HG02970 (cell line): ENCODE measurements at regions not wholly inside any gene's neighbourhood (a gene's known extent, or its start where the extent isn't known, plus 50 kb on each side); places are given as distances from the start of the nearest gene placed in this dataset.
"Not testable (repeated sequence)": the region's sequence is repeated elsewhere in the genome, so short reads cannot be mapped to it uniquely, and the experiment has no call there.

Source experiments
- ATAC-seq: cut with Tn5 transposase; IDR thresholded peaks from one replicate; pipeline ENCODE4 v1.9.1; 2021; ENCODE audit warnings: mild to moderate bottlenecking, moderate library complexity, moderate number of reproducible peaks; ENCODE audit not compliant: unreplicated experiment, low FRiP score

DNA sequence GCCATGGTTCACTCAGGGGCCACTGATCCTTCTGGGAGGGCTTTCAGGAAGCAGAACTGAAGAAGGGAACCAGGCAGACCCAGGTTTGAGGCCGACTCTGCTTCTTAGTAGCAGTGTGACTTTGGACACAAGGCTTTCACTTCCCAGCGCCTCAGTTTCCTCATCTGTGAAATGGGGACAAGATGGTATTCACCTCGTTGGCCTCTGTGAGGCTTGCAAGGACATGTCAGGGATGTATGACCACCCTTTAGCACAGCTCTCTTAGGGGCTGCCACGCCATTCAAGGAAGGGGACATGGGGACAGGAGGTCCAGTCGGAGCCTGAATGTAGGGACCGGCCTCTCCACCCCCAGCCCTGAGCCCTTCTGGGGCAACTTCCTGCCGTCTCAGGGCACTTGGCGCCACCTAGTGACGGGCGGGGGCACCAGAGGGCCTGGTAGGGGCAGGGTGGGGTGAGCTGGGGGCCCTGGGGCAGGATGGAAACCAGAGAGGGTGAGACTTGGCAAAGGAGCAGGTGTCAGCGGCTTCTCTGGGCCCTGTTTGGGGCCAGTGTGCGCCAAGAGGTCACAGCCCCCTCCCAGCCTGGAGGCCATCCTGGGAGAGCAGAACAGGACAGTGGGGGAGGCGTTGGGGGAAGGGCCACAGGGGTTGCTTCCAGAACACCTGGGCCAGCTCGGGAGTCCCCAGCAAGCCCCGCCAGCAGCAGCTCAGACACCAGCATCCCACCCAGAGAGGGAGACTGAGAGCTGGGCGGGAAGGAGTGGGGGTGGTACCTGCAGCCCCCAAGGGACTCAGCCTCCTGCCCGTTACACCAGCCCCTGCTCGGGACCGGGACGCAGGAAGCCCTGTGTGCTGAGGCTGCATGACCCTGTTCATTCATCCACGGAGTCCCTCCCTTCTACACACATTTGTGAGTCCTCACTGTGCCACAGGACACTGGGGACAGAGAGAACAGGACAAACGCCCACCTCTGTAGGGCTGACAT lies 102.5 kb upstream of the TARDBP start:
- no peak for ATAC-seq

DNA sequence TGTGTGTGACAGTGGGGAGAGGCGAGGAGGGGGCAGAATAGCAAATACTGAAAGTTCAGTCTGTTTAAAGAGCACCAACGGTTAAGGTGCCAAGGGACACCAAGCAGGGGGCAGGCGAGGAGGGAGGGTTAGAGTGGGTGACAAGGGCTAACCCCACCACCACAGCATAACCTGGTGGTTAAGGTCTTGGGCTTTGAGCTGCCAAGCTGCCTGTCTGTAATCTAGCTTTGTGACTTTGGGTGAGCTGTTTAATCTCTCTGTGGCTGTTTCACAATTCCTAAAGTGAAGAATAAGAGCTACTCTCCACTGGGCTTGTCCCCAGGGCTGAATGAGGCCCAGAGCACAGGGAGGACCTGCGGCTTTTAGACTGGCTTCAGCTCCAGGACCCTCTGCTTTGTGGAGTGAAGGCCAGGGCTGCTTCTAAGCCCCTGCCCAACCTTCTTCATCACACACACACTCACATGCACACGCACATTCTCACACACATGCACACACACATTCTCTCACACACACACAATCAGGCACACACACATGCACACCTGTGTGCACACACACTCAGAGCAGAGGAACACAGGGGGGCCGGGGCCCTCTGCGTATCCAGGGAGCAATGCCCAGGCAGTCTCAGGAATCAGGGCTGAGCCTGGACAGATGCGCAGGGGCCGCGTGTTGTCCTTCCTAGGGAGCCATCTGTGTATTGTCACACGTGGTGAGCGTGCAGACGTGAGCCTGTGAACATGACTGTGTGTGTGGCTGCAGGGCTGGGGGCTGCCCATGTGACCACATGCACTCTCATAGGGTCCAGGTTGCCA lies 101.6 kb upstream of the TARDBP start:
- no peak for ATAC-seq

DNA sequence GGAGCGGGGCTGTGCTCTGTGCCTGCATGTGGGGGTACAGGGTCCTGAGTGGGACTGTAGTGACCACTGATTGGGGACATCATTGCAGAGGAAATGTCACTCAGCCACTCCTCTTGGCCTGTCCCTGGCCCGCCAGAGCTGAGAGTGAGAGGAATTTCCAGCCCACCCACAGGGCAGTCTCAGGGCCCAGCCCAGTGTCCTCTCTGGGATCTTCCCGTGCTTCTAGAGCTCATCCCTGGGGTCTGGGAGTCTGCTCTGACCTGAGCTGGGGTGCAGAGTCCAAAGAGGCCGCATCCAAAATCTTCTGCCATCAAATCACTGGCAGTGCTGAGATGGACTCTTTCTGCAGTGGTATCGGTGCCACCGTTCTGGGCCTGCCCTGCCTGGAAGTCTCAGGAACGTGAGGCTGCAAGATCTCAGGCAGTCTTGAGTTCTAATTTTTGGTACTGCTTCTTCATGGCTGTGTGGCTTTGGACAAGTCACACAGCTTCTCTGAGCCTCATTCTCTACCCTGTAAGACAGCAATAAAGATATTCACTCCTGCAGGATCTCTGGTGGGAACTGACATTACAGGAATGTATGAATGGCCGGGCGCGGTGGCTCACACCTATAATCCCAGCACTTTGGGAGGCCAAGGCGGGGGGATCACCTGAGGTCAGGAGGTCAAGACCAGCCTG lies 100.8 kb upstream of the TARDBP start:
- ATAC-seq: no peak

DNA sequence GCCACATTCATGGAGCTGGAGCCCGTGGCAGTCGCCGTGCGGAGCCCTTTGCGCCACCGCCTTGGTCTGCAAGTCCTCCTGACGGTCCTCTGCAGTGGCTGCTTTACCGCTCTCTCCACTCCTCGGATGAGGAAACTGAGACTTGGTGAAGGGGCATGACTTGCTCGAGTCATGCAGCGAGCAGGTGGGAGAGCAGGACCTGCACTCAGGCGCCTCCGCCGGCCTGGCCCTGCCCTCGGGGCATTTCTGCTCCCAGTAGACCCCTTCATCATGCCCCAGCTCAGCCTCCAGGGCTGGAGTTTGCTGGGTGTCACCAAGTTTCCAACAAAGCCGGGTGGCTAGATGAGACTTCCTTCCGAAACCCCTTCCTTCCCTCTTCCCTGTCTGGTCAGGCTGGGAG lies 100.0 kb upstream of the TARDBP start:
- ATAC-seq: no peak

DNA sequence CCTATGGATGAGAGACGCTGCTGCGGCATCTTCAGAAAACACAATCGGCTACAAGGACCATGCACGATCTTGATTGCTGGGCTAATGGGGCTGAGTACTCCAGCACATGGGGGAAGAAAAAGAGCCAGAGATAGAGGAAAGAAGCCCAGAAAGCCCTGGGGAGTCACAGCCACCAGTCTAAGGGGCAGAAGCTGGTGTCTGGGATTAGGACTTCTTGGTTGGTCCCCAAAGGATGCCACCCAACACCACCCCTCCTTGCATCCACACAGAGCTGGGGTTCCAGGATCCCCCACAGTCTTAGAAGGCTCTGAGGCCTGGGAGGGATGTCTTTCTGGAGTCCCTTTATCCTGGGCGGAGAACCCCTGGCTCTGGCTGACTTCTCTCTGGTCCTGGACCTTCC lies 98.4 kb upstream of the TARDBP start:
- ATAC-seq: no peak

DNA sequence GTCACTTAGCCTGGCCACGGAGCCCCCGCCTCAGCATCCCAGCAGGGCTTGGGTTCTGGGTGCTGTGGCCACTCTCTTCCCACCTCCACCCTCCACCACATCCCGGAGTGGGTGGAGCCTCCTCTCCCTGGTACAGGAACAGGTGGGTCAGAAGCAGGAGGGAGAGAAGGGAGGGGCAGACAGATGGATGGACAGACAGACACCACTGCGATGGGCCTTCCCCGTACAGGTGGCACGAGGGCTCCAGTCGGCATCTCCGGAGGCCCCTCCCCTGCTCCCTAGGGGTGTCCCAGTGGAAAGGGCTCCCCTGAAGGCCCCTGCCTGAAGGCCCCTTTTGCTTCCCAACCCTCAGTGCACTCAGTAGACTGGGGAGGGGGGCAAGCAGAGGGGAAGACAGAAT lies 96.9 kb upstream of the TARDBP start:
- no peak for ATAC-seq

DNA sequence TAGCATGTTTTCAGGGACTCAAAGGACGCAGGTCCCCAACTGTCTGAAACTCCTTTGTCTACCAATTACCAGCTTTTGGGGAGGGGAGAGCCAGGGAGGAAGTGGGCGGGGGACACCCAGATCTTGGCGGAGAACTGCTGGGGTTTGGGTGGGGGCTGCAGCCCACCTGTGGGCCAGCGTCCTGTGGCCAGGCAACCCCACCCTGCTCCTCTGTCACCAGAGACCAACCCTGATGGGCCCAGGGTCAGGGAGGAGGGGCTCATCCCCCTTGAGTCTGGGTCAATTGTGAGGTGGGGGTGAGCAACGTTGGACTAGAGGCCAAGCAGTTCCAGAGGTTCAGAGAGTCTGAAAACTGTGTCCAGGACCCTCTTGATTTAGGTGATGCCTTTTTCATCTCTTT lies 96.1 kb upstream of the TARDBP start:
- no peak for ATAC-seq

DNA sequence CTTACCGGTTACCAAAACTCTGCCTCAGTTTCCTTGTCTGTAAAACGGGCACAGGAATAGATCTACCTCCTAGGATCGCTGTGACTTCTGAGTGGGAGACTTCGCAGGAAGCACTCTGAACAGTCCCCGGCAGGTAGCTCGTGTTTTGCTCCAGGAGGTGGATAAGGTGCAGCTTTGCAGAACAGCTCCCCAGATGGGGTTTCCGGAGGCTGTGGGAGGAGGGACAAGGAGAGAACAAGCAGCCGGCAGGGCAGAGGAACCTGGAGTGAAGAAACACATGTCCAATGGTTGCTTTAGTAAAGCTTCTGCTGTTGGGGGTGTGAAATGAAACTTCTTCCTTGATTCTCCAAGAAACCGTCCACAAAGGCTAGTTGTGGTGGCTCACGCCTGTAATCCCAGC lies 95.5 kb upstream of the TARDBP start:
- no peak for ATAC-seq

DNA sequence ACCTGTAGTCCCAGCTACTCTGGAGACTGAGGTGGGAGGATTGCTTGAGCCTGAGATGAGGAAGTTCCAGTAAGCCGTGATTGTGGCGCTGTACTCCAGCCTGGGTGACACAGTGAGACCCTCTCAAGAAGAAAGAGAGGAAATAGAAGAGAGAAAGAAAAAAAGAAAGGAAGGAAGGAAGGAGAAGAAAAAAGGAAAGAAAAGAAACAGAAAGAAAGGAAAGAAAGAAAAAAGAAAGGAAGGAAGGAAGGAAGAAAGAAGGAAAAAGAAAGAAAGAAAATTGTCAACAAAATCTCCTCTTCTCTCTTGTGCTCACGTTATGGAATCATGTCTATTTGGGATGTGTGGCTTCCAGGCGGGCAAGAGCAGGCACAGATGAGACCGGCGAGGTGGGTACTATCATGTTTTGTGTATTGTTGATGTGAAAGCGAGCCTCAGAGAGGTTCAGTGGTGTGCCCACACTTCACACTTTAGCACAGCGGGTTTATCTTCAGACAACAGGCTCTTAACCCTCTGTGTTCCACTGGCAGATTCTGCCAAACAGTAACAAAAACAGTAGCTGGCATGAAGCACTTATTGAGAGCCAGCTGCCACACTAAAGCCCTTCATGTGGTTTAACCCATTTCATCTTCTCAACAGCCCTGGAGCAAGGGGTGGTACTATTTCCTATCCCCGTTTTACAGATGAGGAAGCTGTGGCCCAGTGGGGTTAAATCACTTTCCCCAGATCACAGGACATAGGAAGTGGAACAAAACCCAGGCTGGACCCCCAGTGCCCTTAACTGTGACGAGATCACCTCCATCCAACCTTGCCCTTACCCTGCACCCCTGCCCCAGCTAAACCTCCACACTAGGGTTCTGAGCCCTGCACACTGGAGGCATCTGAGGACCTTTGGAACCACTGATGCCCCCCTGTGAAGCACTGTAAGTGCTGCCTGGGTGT lies 94.7 kb upstream of the TARDBP start:
- no peak for ATAC-seq

DNA sequence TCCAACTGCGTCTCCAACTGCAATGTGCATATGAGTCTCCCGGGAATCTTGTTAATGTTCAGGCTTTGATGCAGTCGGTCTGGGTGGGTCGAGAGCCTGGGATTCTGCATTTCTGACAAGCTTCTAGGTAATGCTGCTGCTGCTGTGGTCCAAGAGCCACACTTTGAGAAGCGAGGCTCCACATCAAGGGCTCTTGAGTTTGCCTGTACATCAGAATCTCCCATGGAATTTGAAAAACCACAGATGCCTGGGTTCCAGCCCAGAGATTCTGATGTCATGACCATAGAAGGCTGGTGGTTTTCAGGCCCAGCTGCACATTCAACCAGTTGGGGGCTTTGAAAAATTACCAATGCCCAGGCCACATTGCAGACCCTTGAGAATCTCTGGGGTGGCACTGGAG lies 93.9 kb upstream of the TARDBP start:
- no peak for ATAC-seq

DNA sequence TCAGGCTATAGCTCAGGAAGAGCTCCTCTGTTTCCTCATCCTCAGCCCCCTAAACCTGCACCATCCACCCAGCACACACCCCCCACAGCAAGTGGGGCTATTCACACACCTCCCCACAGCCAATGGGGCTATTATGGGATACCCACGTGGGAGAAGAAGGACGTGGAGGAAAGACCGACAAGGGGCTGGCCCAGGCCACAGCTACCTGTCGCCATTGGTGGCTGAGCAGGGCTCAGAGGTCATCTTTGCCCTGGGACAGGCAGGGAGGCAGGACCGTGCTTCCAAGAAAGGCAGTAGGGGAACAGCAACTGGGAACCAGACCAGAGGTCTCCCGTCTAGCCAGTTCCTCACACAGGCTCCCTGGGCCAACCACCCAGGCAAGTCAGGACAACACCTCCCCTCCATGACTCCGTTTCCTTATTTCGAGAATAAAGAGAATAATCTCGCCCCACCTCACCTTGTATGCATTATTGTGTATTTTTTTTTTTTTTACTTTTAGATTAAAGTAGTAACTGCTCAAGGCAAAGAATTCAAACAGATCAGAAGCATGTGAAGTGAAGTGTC lies 92.3 kb upstream of the TARDBP start:
- no peak for ATAC-seq

DNA sequence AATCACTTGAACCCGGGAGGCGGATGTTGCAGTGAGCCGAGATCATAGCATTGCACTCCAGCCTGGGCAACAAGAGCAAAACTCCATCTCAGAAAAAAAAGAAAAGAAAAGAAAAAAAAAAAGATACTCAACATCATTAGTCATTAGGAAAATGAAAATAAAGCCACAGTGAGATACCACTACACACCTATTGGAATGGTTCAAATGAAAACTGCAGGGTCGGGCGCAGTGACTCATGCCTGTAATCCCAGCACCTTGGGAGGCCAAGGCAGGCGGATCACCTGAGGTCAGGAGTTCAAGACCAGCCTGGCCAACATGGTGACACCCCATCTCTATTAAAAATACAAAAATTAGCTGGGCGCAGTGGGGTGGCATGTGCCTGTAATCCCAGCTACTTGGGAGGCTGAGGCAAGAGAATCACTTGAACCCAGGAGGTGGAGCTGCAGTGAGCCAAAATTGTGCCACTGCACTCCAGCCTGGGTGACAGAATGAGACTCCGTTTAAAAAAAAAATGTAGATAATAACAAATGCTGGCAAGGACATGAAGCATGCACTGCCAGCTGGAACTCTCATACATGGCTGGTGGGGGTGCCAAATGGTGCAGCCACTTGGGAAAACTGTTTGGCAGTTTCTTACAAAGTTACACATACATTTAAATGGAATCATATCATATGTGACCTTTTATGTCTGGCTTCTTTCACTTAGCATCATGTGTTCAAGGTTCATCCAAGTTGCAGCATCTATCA lies 90.0 kb upstream of the TARDBP start:
- not testable (repeated sequence) for ATAC-seq

DNA sequence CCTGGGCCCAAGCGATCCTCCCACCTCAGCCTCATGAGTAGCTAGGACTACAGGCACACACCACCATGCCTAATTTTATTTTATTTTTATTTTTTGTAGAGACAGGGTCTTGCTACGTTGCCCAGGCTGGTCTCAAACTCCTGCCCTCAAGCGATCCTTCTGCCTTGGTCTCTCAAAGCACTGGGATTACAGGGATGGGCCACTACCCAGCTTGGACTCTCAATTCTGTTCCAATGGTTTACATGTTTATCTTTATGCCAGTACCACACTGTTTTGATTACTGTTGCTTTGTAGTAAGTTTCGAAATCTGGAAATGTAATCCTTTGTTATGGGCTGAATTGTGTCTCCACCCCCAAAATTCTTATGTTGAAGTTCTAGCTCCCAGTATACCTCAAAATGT lies 88.4 kb upstream of the TARDBP start:
- ATAC-seq: no peak

DNA sequence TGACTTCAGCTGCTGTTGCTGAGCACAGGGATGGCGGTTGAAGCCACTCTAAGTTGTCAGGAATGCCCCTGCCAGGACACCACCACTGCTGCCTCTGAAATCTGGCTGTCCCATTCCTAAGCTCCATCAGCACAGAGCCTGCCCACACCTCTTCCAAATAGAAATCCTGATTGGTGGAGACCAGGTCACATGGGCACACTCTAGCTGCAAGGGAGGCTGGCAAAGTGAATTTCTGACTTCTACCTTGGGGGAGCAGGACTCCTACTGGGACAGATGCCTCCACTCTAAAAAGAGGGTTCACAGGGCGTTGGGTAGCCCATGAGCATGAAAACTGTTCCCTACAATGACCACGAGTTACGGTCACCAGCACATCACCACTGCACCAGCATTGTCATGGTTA lies 83.8 kb upstream of the TARDBP start:
- ATAC-seq: no peak

DNA sequence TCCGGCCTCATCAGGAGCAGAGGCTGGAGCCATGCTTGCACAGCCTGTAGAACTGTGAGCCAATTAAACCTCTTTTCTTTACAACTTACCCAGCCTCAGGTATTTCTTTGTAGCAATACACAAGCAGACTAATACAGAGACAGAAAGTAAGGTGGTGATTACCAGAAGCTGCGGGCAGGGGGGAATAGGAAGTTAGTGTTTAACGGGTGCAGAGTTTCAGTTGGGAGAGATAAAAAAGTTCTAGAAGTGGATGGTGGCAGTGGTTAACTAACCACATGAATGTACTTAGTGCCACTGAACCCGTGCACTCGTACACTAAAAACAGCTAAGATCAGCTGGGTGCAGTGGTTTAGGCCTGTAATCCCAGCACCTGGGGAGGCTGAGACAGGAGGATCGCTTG lies 80.4 kb upstream of the TARDBP start:
- ATAC-seq: no peak

DNA sequence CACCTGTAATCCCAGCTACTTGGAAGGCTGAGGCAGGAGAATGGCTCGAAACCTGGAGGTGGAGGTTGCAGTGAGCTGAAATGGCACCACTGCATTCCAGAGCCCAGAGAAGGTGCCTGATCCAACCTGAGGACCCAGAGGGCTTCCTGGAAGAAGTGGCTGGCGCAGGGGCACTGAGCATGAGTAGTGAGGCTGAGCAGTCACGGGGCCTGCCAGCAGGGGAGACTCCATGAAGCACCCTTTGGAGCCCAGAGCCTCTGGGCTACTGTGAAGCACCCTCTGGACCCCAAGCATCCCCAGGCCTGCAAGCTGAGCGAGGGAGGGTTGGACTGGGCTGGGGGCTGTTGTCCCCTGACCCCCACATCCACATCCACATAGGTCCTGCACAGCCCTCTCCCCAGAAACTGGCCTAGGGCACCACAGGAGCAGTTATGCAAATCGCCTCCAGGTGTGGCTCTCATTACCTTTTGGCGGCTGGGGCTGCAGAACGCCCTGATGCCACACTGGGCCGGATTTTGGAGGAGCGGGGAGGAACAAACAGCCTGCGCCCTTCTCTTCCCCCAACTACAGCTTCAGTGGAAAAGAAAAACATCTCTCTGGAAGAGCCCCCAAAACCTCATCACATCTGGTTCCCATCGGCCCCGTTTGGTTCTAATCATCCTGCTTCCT lies 78.2 kb upstream of the TARDBP start:
- no peak for ATAC-seq

DNA sequence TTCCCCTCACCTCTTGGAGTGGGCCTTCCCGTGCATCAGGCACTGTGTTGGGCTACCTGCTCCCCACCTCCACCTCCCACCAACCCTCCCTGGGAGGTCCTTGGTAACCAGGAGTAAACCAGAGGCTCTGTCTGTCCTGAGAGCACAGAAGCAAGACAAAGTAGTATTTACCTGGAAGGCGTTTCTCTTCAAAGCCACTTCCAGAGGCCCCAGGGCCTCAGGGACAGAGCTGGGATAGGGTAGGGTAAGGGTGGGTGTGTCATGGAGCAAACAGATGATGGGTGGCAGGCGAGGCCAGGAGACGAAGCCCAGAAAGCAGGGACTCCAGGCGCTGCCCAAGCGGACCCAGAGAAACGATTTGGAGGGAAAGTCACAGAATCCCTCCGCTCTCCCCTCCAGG lies 77.2 kb upstream of the TARDBP start:
- no peak for ATAC-seq

DNA sequence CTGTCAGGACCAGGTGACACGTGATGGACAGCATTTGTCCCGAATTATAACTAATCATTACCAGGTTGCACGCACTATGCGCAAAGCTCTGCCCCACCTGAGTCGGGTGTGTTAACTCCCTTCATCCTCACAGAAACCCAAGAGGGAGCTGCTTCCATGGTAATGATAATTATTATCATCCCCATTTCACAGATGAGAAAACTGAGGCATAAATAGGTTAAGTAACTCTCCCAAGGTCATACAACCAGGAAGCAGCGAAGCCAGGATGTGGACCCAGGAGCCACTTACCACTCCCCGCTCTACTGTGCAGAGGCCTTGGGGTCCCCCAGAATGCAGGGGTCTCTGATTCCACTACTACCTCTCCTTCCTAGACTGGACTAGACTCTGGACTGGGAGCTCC lies 76.7 kb upstream of the TARDBP start:
- no peak for ATAC-seq
